ENCODE measurements at regions not wholly inside any gene's neighbourhood (a gene's known extent, or its start where the extent isn't known, plus 50 kb on each side); places are given as distances from the start of the nearest gene placed in this dataset.
A peak's percentile ranks its signal among the peaks of the same experiment; 100 is the strongest.

DNA sequence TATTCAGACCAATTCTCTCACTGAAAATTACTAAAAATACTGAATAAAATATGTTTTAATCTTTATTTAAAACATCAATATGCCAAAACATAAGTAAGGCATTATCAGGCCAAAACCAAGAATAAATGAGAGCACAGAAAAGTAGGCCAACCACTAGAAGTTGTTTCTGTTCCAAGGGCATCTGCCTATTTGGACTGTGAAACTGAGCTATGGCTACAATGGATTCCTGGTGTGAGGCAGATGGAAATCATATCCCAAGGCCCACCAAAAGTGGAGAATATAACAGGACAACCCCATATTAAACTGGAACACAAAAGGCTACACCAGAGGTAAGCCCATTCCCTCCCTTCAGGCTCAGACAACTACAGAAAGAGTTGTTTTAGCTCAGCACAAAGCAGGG lies 302.8 kb upstream of the IL12A start:
- H3K4me3 ChIP-seq (ENCODE audit: control insufficient read depth, low read depth, low read length), result no peak overlapping the region
- DNase-seq (ENCODE audit: low read depth), result no peak
- no peak for TF ChIP-seq CTCF (IDR thresholded peaks at IDR 0.05; ENCODE audit: control insufficient read depth, insufficient read depth, low read depth, low read length, missing control alignments)

DNA sequence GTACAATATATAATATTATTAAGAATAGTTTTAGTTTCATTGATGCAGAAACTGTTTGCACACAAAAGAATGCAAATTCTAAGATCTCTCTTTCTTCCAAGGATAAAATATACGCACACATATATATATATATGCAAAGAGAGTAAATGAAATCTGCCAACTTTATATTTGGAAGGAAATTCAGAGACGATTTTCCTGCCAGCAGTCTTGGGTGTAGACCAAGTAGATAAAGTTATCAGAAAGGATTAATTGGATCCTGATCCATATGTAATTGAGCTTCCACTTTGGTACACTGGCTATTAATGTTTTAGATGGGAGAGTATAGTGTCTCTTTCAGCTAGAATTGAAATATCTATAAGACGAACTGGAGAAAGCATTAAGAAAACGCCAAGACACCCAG lies 295.4 kb upstream of the IL12A start:
- H3K4me3 ChIP-seq (ENCODE audit: control insufficient read depth, low read depth, low read length), result no peak overlapping the region
- no peak for TF ChIP-seq CTCF (IDR thresholded peaks at IDR 0.05; ENCODE audit: control insufficient read depth, insufficient read depth, low read depth, low read length, missing control alignments)
- no peak for DNase-seq (ENCODE audit: low read depth)

GRCh38 chr3:159711560-159712333 lies 276.9 kb upstream of the IL12A start:
- peak; percentile 67 for DNase-seq (ENCODE audit: low read depth)
- no peak for TF ChIP-seq CTCF (IDR thresholded peaks at IDR 0.05; ENCODE audit: control insufficient read depth, insufficient read depth, low read depth, low read length, missing control alignments)
- H3K4me3 ChIP-seq (ENCODE audit: control insufficient read depth, low read depth, low read length), result no peak overlapping the region

DNA sequence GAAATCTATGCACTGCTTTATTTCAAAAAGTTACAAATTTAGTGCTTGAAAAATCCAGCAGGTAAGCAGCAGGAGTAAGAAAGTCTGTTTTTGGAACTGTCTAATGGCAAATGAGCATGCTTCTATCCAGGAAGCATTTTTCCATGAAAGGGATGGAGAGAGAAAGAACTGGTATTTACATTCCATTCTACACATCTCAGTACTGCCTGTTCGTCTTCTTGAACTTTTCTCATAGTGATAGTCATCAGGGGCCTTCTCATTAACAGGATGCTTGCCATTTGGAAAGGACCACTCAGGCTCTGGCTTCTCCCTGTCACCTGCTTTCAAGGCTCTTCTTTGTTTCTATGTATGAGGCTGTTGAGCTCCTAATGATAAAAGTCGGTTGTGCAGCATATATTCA lies 267.3 kb upstream of the IL12A start:
- H3K4me3 ChIP-seq (ENCODE audit: control insufficient read depth, low read depth, low read length), result no peak overlapping the region
- DNase-seq (ENCODE audit: low read depth), result no peak
- TF ChIP-seq CTCF (IDR thresholded peaks at IDR 0.05; ENCODE audit: control insufficient read depth, insufficient read depth, low read depth, low read length, missing control alignments), result no peak

- DNase-seq (ENCODE audit: low read depth), result no peak
- TF ChIP-seq CTCF (IDR thresholded peaks at IDR 0.05; ENCODE audit: control insufficient read depth, insufficient read depth, low read depth, low read length, missing control alignments), result no peak
- H3K4me3 ChIP-seq (ENCODE audit: control insufficient read depth, low read depth, low read length), result no peak overlapping the region
Observed at GRCh38 chr3:159723295-159723694, 265.3 kb upstream of the IL12A start.

DNA sequence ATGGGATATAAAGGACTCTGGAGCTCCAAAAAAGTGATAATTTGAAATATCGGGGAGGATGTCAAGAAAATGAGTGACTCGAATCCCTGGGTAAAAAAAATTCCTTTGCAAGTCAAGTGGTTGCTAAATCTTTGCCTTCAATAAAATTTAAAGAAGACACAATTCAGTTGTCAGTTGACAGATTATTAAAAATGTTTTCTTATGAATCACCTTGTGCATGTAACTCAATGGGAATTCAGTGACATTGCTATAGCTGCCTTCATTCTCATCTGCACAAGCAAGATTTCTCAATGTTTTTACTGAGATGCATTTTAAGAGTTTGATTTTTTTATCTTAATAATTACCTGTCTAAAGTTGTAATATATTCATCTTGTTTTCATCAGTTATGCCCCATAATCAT lies 264.0 kb upstream of the IL12A start:
- H3K4me3 ChIP-seq (ENCODE audit: control insufficient read depth, low read depth, low read length), result no peak overlapping the region
- no peak for TF ChIP-seq CTCF (IDR thresholded peaks at IDR 0.05; ENCODE audit: control insufficient read depth, insufficient read depth, low read depth, low read length, missing control alignments)
- DNase-seq (ENCODE audit: low read depth), result peak; percentile 21
